ENCODE measurements at regions not wholly inside any gene's neighbourhood (a gene's known extent, or its start where the extent isn't known, plus 50 kb on each side); places are given as distances from the start of the nearest gene placed in this dataset.

DNA sequence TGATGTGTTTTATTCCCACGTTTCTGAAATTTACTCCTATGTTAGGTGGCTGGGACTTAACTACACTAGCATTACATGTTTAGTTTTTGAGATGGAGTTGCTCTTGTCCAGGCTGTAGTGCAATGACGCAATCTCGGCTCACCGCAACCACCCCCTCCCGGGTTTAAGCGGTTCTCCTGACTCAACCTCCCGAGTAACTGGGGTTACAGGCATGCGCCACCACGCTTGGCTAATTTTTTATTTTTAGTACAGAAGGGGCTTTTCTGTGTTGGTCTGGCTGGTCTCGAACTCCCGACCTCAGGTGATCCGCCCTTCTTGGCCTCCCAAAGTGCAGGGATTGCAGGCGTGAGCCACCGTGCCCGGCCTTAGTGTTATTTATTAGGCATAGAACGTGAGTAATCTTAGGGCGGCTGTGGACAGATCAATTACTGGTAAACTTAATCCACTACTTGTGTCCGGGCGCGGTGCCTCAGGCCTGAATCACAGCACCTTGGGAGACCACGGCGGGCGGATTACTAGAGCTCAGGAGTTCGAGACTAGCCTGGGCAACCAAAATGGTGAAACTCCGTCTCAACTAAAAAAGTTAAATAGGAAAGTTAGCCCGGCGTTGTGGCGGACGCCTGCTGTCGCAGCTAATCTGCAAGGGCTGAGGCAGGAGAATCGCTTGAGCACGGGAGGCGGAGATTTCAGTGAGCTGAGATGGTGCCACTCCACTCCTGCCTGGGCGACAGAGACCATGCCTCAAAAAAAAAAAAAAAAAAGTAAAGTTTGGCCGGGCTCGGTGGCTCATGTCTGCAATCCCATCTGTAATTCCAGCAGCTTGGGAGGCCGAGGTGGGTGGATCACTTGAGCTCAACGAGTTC is 123.7 kb upstream of the BTN3A2 start:
- no peaks in the 10 kb centered on the region for H3K79me2 ChIP-seq (ENCODE audit: low read length)
- no peak overlapping the region for H3K9ac ChIP-seq (ENCODE audit: low read length)
- no peak for TF ChIP-seq CTCF (IDR thresholded peaks at IDR 0.05; ENCODE audit: low read depth, low read length)
- TF ChIP-seq EZH2phosphoT487 (IDR thresholded peaks at IDR 0.05; ENCODE audit: low read depth), result no peak
- no peak overlapping the region for H2AFZ ChIP-seq (ENCODE audit: low read depth, low read length)
- no peak overlapping the region for H3K27ac ChIP-seq (ENCODE audit: low read length)
- no peaks in the 10 kb centered on the region for H3K27me3 ChIP-seq (ENCODE audit: low read depth, low read length)
- no peaks in the 10 kb centered on the region for H3K36me3 ChIP-seq (replicated peaks; ENCODE audit: low read depth, low read length)
- no peaks in the 10 kb centered on the region for H3K9me3 ChIP-seq (ENCODE audit: insufficient read depth, low read length)
- H3K4me2 ChIP-seq (ENCODE audit: low read length), result no peak overlapping the region
- no peaks in the 10 kb centered on the region for H4K20me1 ChIP-seq (ENCODE audit: insufficient read depth, low read length)
- H3K4me1 ChIP-seq (ENCODE audit: low read length), result no peaks in the 10 kb centered on the region
- no peak overlapping the region for H3K4me3 ChIP-seq (ENCODE audit: low read length)

DNA sequence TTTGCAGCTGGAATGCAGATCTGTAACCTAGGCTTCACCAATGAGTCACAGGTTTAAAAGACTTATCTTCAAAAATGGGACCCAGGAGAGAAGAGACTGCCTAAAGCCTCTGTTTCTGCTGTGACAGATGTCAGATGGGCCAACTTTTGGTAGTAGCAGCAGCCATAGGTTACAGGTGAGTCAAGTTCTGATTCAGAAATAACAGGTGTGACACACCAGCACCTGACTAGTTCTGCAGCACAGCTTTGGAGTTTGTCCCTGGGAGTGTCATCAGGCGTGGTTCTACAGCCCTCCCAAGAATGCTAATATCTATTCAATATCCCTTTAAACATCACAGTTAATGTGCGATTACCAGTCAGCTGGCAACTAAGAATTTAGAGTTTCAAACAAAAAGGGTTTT is 121.9 kb upstream of the BTN3A2 start:
- no peaks in the 10 kb centered on the region for H3K9me3 ChIP-seq (ENCODE audit: insufficient read depth, low read length)
- H3K27me3 ChIP-seq (ENCODE audit: low read depth, low read length), result no peaks in the 10 kb centered on the region
- H3K27ac ChIP-seq (ENCODE audit: low read length), result no peak overlapping the region
- no peak overlapping the region for H2AFZ ChIP-seq (ENCODE audit: low read depth, low read length)
- TF ChIP-seq EZH2phosphoT487 (IDR thresholded peaks at IDR 0.05; ENCODE audit: low read depth) (no peak), CTCF (IDR thresholded peaks at IDR 0.05; ENCODE audit: low read depth, low read length) (no peak)
- no peaks in the 10 kb centered on the region for H4K20me1 ChIP-seq (ENCODE audit: insufficient read depth, low read length)
- no peaks in the 10 kb centered on the region for H3K4me1 ChIP-seq (ENCODE audit: low read length)
- H3K79me2 ChIP-seq (ENCODE audit: low read length), result no peaks in the 10 kb centered on the region
- no peak overlapping the region for H3K4me2 ChIP-seq (ENCODE audit: low read length)
- H3K4me3 ChIP-seq (ENCODE audit: low read length), result no peak overlapping the region
- H3K9ac ChIP-seq (ENCODE audit: low read length), result no peak overlapping the region
- no peaks in the 10 kb centered on the region for H3K36me3 ChIP-seq (replicated peaks; ENCODE audit: low read depth, low read length)

DNA sequence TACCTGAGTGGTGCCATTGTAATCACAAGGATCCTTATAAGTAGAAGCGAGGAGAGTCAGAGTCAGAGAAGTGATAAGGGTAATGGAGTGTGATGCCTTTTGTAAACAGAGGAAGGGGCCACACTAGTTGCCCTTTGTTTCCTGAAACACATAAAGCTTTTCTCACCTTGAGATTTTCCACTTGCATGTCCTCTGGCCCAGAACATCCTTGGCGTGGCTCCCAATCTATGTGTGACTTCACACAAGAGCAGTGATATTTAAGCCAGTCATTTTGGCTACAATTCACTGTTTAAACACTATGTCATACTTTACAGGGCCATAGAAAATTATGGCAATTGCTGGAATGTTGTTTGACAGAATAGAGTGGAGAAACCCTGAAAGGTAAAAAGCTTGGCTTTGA is 121.2 kb upstream of the BTN3A2 start:
- Histone ChIP-seq H2AFZ (ENCODE audit: low read depth, low read length) (no peak overlapping the region), H3K4me2 (ENCODE audit: low read length) (no peak overlapping the region), H3K79me2 (ENCODE audit: low read length) (no peaks in the 10 kb centered on the region), H3K4me1 (ENCODE audit: low read length) (no peaks in the 10 kb centered on the region), H3K27me3 (ENCODE audit: low read depth, low read length) (no peaks in the 10 kb centered on the region), H3K9ac (ENCODE audit: low read length) (no peak overlapping the region), H4K20me1 (ENCODE audit: insufficient read depth, low read length) (no peaks in the 10 kb centered on the region), H3K9me3 (ENCODE audit: insufficient read depth, low read length) (no peaks in the 10 kb centered on the region), H3K27ac (ENCODE audit: low read length) (no peak overlapping the region), H3K36me3 (replicated peaks; ENCODE audit: low read depth, low read length) (no peaks in the 10 kb centered on the region), H3K4me3 (ENCODE audit: low read length) (no peak overlapping the region)
- TF ChIP-seq CTCF (IDR thresholded peaks at IDR 0.05; ENCODE audit: low read depth, low read length) (no peak), EZH2phosphoT487 (IDR thresholded peaks at IDR 0.05; ENCODE audit: low read depth) (no peak)

DNA sequence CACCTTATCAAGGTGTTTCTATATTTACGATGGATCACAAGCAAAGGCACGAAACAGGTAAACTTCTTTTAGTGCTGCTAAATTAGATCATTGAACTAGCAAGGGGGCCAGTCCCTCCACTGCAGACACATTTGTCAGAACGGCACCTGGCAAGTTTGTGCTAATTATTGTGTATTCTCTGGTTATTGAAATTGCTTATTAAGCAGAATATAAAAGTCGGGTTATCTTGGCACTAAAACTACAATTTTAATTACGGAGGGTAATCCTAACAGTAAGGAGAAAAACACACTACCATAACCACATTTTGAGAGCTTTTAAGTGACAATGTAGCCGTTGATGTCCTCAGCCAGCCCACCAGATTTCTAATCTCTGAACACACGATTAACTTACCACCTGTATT is 118.9 kb upstream of the BTN3A2 start:
- TF ChIP-seq EZH2phosphoT487 (IDR thresholded peaks at IDR 0.05; ENCODE audit: low read depth), result no peak
- TF ChIP-seq CTCF (IDR thresholded peaks at IDR 0.05; ENCODE audit: low read depth, low read length), result no peak
- Histone ChIP-seq H3K36me3 (replicated peaks; ENCODE audit: low read depth, low read length) (no peaks in the 10 kb centered on the region), H3K9me3 (ENCODE audit: insufficient read depth, low read length) (no peaks in the 10 kb centered on the region; the same call in 1 of the 2 replicates), H3K27me3 (ENCODE audit: low read depth, low read length) (no peaks in the 10 kb centered on the region), H3K4me1 (ENCODE audit: low read length) (no peaks in the 10 kb centered on the region), H3K79me2 (ENCODE audit: low read length) (no peaks in the 10 kb centered on the region), H2AFZ (ENCODE audit: low read depth, low read length) (no peak overlapping the region), H3K4me2 (ENCODE audit: low read length) (no peak overlapping the region), H3K9ac (ENCODE audit: low read length) (no peak overlapping the region), H3K4me3 (ENCODE audit: low read length) (no peak overlapping the region), H3K27ac (ENCODE audit: low read length) (no peak overlapping the region), H4K20me1 (ENCODE audit: insufficient read depth, low read length) (no peaks in the 10 kb centered on the region)
